Activated T-helper 1 cell treated with anti-CD3 and anti-CD28 coated beads, Interleukin-12 subunit alpha, Interleukin-12 subunit beta, Interleukin-2, Interleukin-4 antibody, amounts not matched to agents 30 ng/mL and 10 ng/mL and 1 ng/mL, durations not matched to agents 14 hours and 24 hours and 36 hours (primary cell): ENCODE measurements at regions not wholly inside any gene's neighbourhood (a gene's known extent, or its start where the extent isn't known, plus 50 kb on each side); places are given as distances from the start of the nearest gene placed in this dataset.

Experiments used
- DNase-seq: peaks from one replicate; pipeline ENCODE4 v3.0.0; 2021; ENCODE audit warnings: low spot score
- H3K27ac Mint-ChIP-seq: one replicate; pipeline ENCODE4 v1.8.0; 2021; ENCODE audit warnings: mild to moderate bottlenecking, mixed read lengths
- H3K27me3 Mint-ChIP-seq: one replicate; pipeline ENCODE4 v1.8.0; 2022; ENCODE audit warnings: mild to moderate bottlenecking, moderate library complexity, mixed read lengths; ENCODE audit not compliant: insufficient read depth
- H3K36me3 Mint-ChIP-seq: one replicate; pipeline ENCODE4 v1.8.0; 2021; ENCODE audit warnings: low read depth, mixed read lengths
- H3K4me1 Mint-ChIP-seq: one replicate; pipeline ENCODE4 v1.8.0; 2021; ENCODE audit warnings: low read depth, mixed read lengths
- H3K4me3 Mint-ChIP-seq: one replicate; pipeline ENCODE4 v1.8.0; 2021; ENCODE audit warnings: mild to moderate bottlenecking, moderate library complexity, mixed read lengths
- H3K9me3 Mint-ChIP-seq: one replicate; pipeline ENCODE4 v1.8.0; 2021; ENCODE audit warnings: mixed read lengths
- intact Hi-C: fragments of 100-400 bp; cut with micrococcal nuclease; formaldehyde crosslinking; loops from one replicate; pipeline ENCODE4 v1.15.1; 2024

- H3K36me3 Mint-ChIP-seq, result no peaks in the 10 kb centered on the region
- intact Hi-C loops, result no loop called here
- no peaks in the 10 kb centered on the region for H3K27me3 Mint-ChIP-seq
Observed at GRCh38 chr3:99211309-99211708, 309.8 kb upstream of the DCBLD2 start.

GRCh38 chr3:99199021-99199420 lies 297.5 kb upstream of the DCBLD2 start:
- no peaks in the 10 kb centered on the region for H3K9me3 Mint-ChIP-seq
- no peaks in the 10 kb centered on the region for H3K4me1 Mint-ChIP-seq
- no peaks in the 10 kb centered on the region for H3K27me3 Mint-ChIP-seq
- no peak overlapping the region for H3K4me3 Mint-ChIP-seq
- DNase-seq, result no peak
- intact Hi-C loops, result no loop called here
- H3K27ac Mint-ChIP-seq, result no peak overlapping the region
- no peaks in the 10 kb centered on the region for H3K36me3 Mint-ChIP-seq

More at GRCh38 chr3:99211309-99211708, 309.8 kb upstream of the DCBLD2 start:
- Mint-ChIP-seq H3K9me3 (no peaks in the 10 kb centered on the region), H3K4me3 (no peak overlapping the region), H3K27ac (no peak overlapping the region), H3K4me1 (no peaks in the 10 kb centered on the region)
- no peak for DNase-seq

- no peak for DNase-seq
- no peak overlapping the region for H3K27ac Mint-ChIP-seq
- no peaks in the 10 kb centered on the region for H3K36me3 Mint-ChIP-seq
- intact Hi-C loops, result no loop called here
- H3K4me3 Mint-ChIP-seq, result no peak overlapping the region
- no peaks in the 10 kb centered on the region for H3K9me3 Mint-ChIP-seq
- H3K4me1 Mint-ChIP-seq, result no peaks in the 10 kb centered on the region
- no peaks in the 10 kb centered on the region for H3K27me3 Mint-ChIP-seq
Observed at GRCh38 chr3:99191186-99191585, 289.7 kb upstream of the DCBLD2 start.

- no peaks in the 10 kb centered on the region for H3K36me3 Mint-ChIP-seq
- no peak overlapping the region for H3K27ac Mint-ChIP-seq
- intact Hi-C loops, result no loop called here
- H3K4me1 Mint-ChIP-seq, result no peaks in the 10 kb centered on the region
- H3K27me3 Mint-ChIP-seq, result no peaks in the 10 kb centered on the region
- no peaks in the 10 kb centered on the region for H3K9me3 Mint-ChIP-seq
- DNase-seq, result no peak
- no peak overlapping the region for H3K4me3 Mint-ChIP-seq
Observed at GRCh38 chr3:99188936-99189335, 287.4 kb upstream of the DCBLD2 start.

GRCh38 chr3:99186016-99186415 lies 284.5 kb upstream of the DCBLD2 start:
- H3K9me3 Mint-ChIP-seq, result no peaks in the 10 kb centered on the region
- H3K27me3 Mint-ChIP-seq, result no peaks in the 10 kb centered on the region
- intact Hi-C loops, result no loop called here
- DNase-seq, result no peak
- no peaks in the 10 kb centered on the region for H3K36me3 Mint-ChIP-seq
- H3K27ac Mint-ChIP-seq, result no peak overlapping the region
- H3K4me1 Mint-ChIP-seq, result no peaks in the 10 kb centered on the region
- H3K4me3 Mint-ChIP-seq, result no peak overlapping the region

GRCh38 chr3:99176169-99176964 lies 274.9 kb upstream of the DCBLD2 start:
- H3K27me3 Mint-ChIP-seq, result peaks cover 4% of the 10 kb centered on the region
- no peaks in the 10 kb centered on the region for H3K36me3 Mint-ChIP-seq
- no peak overlapping the region for H3K27ac Mint-ChIP-seq
- peaks cover 3% of the 10 kb centered on the region for H3K9me3 Mint-ChIP-seq
- no peak overlapping the region for H3K4me3 Mint-ChIP-seq
- no peaks in the 10 kb centered on the region for H3K4me1 Mint-ChIP-seq
- no peak for DNase-seq
- intact Hi-C loops, result no loop called here

- intact Hi-C loops, result no loop called here
- H3K9me3 Mint-ChIP-seq, result peaks cover 3% of the 10 kb centered on the region
Observed at GRCh38 chr3:99175276-99175812, 273.8 kb upstream of the DCBLD2 start.

GRCh38 chr3:99172736-99173657 lies 271.5 kb upstream of the DCBLD2 start:
- no peak overlapping the region for H3K4me3 Mint-ChIP-seq
- H3K4me1 Mint-ChIP-seq, result no peaks in the 10 kb centered on the region
- intact Hi-C loops, result loop anchor here (2.0 to 5.0 kb wide), 3 partner anchors 151 to 1134 kb away; no protein-coding TSS in a partner anchor

More at GRCh38 chr3:99175276-99175812, 273.8 kb upstream of the DCBLD2 start:
- H3K36me3 Mint-ChIP-seq, result no peaks in the 10 kb centered on the region
- no peak overlapping the region for H3K4me3 Mint-ChIP-seq
- no peaks in the 10 kb centered on the region for H3K4me1 Mint-ChIP-seq
- no peak for DNase-seq
- H3K27me3 Mint-ChIP-seq, result peaks cover 4% of the 10 kb centered on the region
- H3K27ac Mint-ChIP-seq, result no peak overlapping the region

GRCh38 chr3:99171800-99172199 lies 270.3 kb upstream of the DCBLD2 start:
- peaks cover 3% of the 10 kb centered on the region for H3K27me3 Mint-ChIP-seq
- H3K4me3 Mint-ChIP-seq, result no peak overlapping the region
- intact Hi-C loops, result loop anchor here (2.0 to 5.0 kb wide), 3 partner anchors 149 to 1133 kb away; no protein-coding TSS in a partner anchor
- no peak overlapping the region for H3K27ac Mint-ChIP-seq
- H3K9me3 Mint-ChIP-seq, result no peaks in the 10 kb centered on the region
- H3K36me3 Mint-ChIP-seq, result no peaks in the 10 kb centered on the region
- H3K4me1 Mint-ChIP-seq, result no peaks in the 10 kb centered on the region
- no peak for DNase-seq

More at GRCh38 chr3:99172736-99173657, 271.5 kb upstream of the DCBLD2 start:
- Mint-ChIP-seq H3K9me3 (peaks cover under 1% of the 10 kb centered on the region), H3K36me3 (no peaks in the 10 kb centered on the region), H3K27ac (no peak overlapping the region), H3K27me3 (peaks cover 3% of the 10 kb centered on the region)
- DNase-seq, result no peak

GRCh38 chr3:99170867-99171517 lies 269.5 kb upstream of the DCBLD2 start:
- Mint-ChIP-seq H3K27ac (no peak overlapping the region), H3K27me3 (peaks cover 3% of the 10 kb centered on the region), H3K36me3 (no peaks in the 10 kb centered on the region), H3K4me1 (no peaks in the 10 kb centered on the region), H3K4me3 (no peak overlapping the region), H3K9me3 (no peaks in the 10 kb centered on the region)
- intact Hi-C loops, result loop anchor here (5.0 kb wide), 1 partner anchor 149 kb away; no protein-coding TSS in a partner anchor
- no peak for DNase-seq

GRCh38 chr3:99167071-99167470 lies 265.6 kb upstream of the DCBLD2 start:
- no peaks in the 10 kb centered on the region for H3K9me3 Mint-ChIP-seq
- H3K4me3 Mint-ChIP-seq, result no peak overlapping the region
- no peaks in the 10 kb centered on the region for H3K4me1 Mint-ChIP-seq
- intact Hi-C loops, result no loop called here
- DNase-seq, result no peak
- H3K27ac Mint-ChIP-seq, result no peak overlapping the region
- no peaks in the 10 kb centered on the region for H3K36me3 Mint-ChIP-seq
- no peaks in the 10 kb centered on the region for H3K27me3 Mint-ChIP-seq

GRCh38 chr3:99163314-99163713 lies 261.8 kb upstream of the DCBLD2 start:
- Mint-ChIP-seq H3K27ac (no peak overlapping the region), H3K9me3 (peaks cover 7% of the 10 kb centered on the region), H3K27me3 (no peaks in the 10 kb centered on the region), H3K36me3 (no peaks in the 10 kb centered on the region), H3K4me3 (no peak overlapping the region), H3K4me1 (no peaks in the 10 kb centered on the region)
- DNase-seq, result no peak
- intact Hi-C loops, result no loop called here
